AG09319 (cell line): ENCODE measurements at regions not wholly inside any gene's neighbourhood (a gene's known extent, or its start where the extent isn't known, plus 50 kb on each side); places are given as distances from the start of the nearest gene placed in this dataset.
"Not testable (repeated sequence)": the region's sequence is repeated elsewhere in the genome, so short reads cannot be mapped to it uniquely, and the experiment has no call there.

Experiments used
- DNase-seq: peaks from one replicate; pipeline ENCODE4 v3.0.0-alpha.2; 2010; ENCODE audit warnings: low read depth; ENCODE audit errors: extremely low read depth
- CTCF ChIP-seq: IDR thresholded peaks from 2 replicates; pipeline ENCODE4 v1.5.1; 2011; ENCODE audit warnings: low read depth, mild to moderate bottlenecking, inconsistent platforms, low read length, moderate library complexity

- DNase-seq = not testable (repeated sequence)
Measured at GRCh38 chr1:207196135-207196534, 92.1 kb downstream of the C4BPA start.

- not testable (repeated sequence) for DNase-seq
Measured at GRCh38 chr1:207201534-207201933, 97.5 kb downstream of the C4BPA start.

- TF ChIP-seq CTCF = no peak
Measured at GRCh38 chr1:207202480-207202879, 98.4 kb downstream of the C4BPA start.

GRCh38 chr1:207203541-207203940 is 99.5 kb downstream of the C4BPA start:
- no peak for DNase-seq

More at GRCh38 chr1:207202480-207202879, 98.4 kb downstream of the C4BPA start:
- no peak for DNase-seq

GRCh38 chr1:207205614-207206061 is 101.6 kb downstream of the C4BPA start:
- no peak for DNase-seq

More at GRCh38 chr1:207203541-207203940, 99.5 kb downstream of the C4BPA start:
- no peak for TF ChIP-seq CTCF

GRCh38 chr1:207208691-207209090 is 104.7 kb downstream of the C4BPA start:
- DNase-seq = not testable (repeated sequence)

More at GRCh38 chr1:207205614-207206061, 101.6 kb downstream of the C4BPA start:
- no peak for TF ChIP-seq CTCF

GRCh38 chr1:207214453-207214852 is 107.0 kb upstream of the CD55 start:
- DNase-seq = no peak
- no peak for TF ChIP-seq CTCF

- no peak for TF ChIP-seq CTCF
- no peak for DNase-seq
Measured at GRCh38 chr1:207217778-207218511, 103.5 kb upstream of the CD55 start.
